Stimulated activated naive CD8-positive, alpha-beta T cell treated with anti-CD3 and anti-CD28 coated beads, Interleukin-15, Interleukin-2, amounts not matched to agents 100 U/mL and 50 U/mL, for 24 hours (primary cell): ENCODE measurements at regions not wholly inside any gene's neighbourhood (a gene's known extent, or its start where the extent isn't known, plus 50 kb on each side); places are given as distances from the start of the nearest gene placed in this dataset.

Source experiments
- ATAC-seq: fragments of 150-1000 bp; cut with Tn5 transposase; one replicate; pipeline ENCODE4 v1.10.0; 2021
- DNase-seq: peaks from one replicate; pipeline ENCODE4 v3.0.0; 2021

- no peak for ATAC-seq
- no peak for DNase-seq
These were observed 332.8 kb downstream of the SMOC2 start for GRCh38 chr6:168773788-168774187.

GRCh38 chr6:168765752-168766151, 324.8 kb downstream of the SMOC2 start:
- DNase-seq (no peak), ATAC-seq (no peak)

GRCh38 chr6:168756009-168756634, 315.1 kb downstream of the SMOC2 start:
- DNase-seq (no peak), ATAC-seq (no peak)

- no peak for DNase-seq
- no peak for ATAC-seq
These were observed 305.7 kb downstream of the SMOC2 start for GRCh38 chr6:168746643-168747042.

- DNase-seq (no peak), ATAC-seq (no peak)
These were observed 305.0 kb downstream of the SMOC2 start for GRCh38 chr6:168746013-168746412.

GRCh38 chr6:168744861-168745260, 303.9 kb downstream of the SMOC2 start:
- DNase-seq: no peak
- ATAC-seq: no peak

- no peak for ATAC-seq
- no peak for DNase-seq
These were observed 301.2 kb downstream of the SMOC2 start for GRCh38 chr6:168741942-168742782.

GRCh38 chr6:168741305-168741704, 300.3 kb downstream of the SMOC2 start:
- ATAC-seq: no peak

GRCh38 chr6:168739381-168739780, 298.4 kb downstream of the SMOC2 start:
- no peak for ATAC-seq
- no peak for DNase-seq

More at GRCh38 chr6:168741305-168741704, 300.3 kb downstream of the SMOC2 start:
- no peak for DNase-seq

- ATAC-seq: no peak
These were observed 296.5 kb downstream of the SMOC2 start for GRCh38 chr6:168737481-168737880.

GRCh38 chr6:168737014-168737413, 296.0 kb downstream of the SMOC2 start:
- ATAC-seq (no peak), DNase-seq (no peak)

More at GRCh38 chr6:168737481-168737880, 296.5 kb downstream of the SMOC2 start:
- DNase-seq: no peak

GRCh38 chr6:168736039-168736438, 295.1 kb downstream of the SMOC2 start:
- no peak for DNase-seq
- ATAC-seq: no peak

GRCh38 chr6:168735268-168735949, 294.4 kb downstream of the SMOC2 start:
- DNase-seq: no peak
- ATAC-seq: no peak

- ATAC-seq (no peak), DNase-seq (no peak)
These were observed 293.5 kb downstream of the SMOC2 start for GRCh38 chr6:168734523-168734922.

- DNase-seq (no peak), ATAC-seq (no peak)
These were observed 291.7 kb downstream of the SMOC2 start for GRCh38 chr6:168732676-168733075.

GRCh38 chr6:168730931-168731716, 290.1 kb downstream of the SMOC2 start:
- no peak for DNase-seq
- ATAC-seq: no peak

GRCh38 chr6:168728056-168728455, 287.1 kb downstream of the SMOC2 start:
- DNase-seq (no peak), ATAC-seq (no peak)

GRCh38 chr6:168726312-168726856, 285.4 kb downstream of the SMOC2 start:
- no peak for ATAC-seq

GRCh38 chr6:168725802-168726201, 284.8 kb downstream of the SMOC2 start:
- no peak for ATAC-seq
- DNase-seq: no peak

More at GRCh38 chr6:168726312-168726856, 285.4 kb downstream of the SMOC2 start:
- DNase-seq: no peak

- ATAC-seq: no peak
These were observed 283.9 kb downstream of the SMOC2 start for GRCh38 chr6:168724669-168725570.

GRCh38 chr6:168724033-168724432, 283.0 kb downstream of the SMOC2 start:
- DNase-seq (no peak), ATAC-seq (no peak)

More at GRCh38 chr6:168724669-168725570, 283.9 kb downstream of the SMOC2 start:
- no peak for DNase-seq
